ENCODE measurements at regions not wholly inside any gene's neighbourhood (a gene's known extent, or its start where the extent isn't known, plus 50 kb on each side); places are given as distances from the start of the nearest gene placed in this dataset.

DNA sequence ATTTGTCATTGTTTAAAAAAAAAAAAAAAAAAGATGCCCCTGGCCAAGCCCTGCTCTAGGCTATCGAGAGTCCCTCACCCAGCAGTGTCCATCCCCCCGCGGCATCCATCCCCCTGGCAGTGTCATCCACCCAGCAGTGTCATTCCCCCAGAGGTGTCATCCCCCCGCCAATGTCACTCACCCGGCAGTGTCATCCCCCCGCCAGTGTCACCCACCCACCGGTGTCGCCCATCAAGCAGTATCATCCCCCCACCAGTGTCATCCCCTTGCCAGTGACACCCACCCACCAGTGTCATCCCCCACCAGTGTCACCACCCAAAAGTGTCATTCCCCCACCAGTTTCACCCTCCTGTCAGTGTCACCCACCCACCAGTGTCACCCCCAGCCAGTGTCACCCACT, 99.3 kb upstream of the PRR20G start:
- H3K4me3 ChIP-seq (ENCODE audit: low read depth, low read length), result no peak overlapping the region
- DNase-seq (ENCODE audit: low read depth), result no peak
- TF ChIP-seq, protein P1, sequence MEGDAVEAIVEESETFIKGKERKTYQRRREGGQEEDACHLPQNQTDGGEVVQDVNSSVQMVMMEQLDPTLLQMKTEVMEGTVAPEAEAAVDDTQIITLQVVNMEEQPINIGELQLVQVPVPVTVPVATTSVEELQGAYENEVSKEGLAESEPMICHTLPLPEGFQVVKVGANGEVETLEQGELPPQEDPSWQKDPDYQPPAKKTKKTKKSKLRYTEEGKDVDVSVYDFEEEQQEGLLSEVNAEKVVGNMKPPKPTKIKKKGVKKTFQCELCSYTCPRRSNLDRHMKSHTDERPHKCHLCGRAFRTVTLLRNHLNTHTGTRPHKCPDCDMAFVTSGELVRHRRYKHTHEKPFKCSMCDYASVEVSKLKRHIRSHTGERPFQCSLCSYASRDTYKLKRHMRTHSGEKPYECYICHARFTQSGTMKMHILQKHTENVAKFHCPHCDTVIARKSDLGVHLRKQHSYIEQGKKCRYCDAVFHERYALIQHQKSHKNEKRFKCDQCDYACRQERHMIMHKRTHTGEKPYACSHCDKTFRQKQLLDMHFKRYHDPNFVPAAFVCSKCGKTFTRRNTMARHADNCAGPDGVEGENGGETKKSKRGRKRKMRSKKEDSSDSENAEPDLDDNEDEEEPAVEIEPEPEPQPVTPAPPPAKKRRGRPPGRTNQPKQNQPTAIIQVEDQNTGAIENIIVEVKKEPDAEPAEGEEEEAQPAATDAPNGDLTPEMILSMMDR (IDR thresholded peaks at IDR 0.05; ENCODE audit: low read depth, low read length, missing control alignments), result no peak

DNA sequence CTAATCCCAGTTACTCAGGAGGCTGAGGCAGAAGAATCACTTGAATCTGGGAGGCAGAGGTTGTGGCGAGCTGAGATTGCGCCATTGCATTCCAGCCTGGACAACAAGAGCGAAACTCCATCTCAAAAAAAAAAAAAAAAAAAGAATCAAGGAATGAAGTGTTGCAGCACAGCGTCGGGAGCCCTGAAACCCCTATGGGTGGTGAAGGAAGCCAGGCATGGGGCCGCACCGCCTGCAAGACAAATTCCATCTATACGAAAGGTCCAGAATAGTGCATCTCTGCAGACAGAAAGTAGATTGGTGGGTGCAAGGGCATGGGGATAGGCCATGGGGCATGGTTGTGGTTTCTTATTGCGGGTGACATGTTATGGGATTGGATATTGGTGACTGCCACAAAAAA, 98.6 kb upstream of the PRR20G start:
- H3K4me3 ChIP-seq (ENCODE audit: low read depth, low read length), result no peak overlapping the region
- TF ChIP-seq, protein P1 (IDR thresholded peaks at IDR 0.05; ENCODE audit: low read depth, low read length, missing control alignments), result no peak
- no peak for DNase-seq (ENCODE audit: low read depth)

DNA sequence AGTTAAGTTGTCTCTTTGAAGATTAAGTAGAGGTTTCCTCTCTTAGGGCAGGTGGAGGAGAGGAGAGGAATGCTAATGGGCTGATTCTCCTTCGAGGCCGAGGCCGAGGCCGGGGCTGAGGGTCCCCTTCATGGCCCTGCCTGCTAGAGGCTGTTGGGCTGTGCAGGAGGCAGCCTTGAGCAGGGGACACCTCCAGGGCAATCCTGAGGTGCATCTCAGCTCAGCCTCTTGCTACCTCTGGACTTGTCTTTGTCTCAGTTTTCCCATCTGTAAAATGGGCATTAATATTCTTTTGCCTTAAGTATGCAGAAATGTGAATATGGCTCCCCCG, 97.7 kb upstream of the PRR20G start:
- TF ChIP-seq, protein P1 (IDR thresholded peaks at IDR 0.05; ENCODE audit: low read depth, low read length, missing control alignments), result no peak
- DNase-seq (ENCODE audit: low read depth), result no peak
- no peak overlapping the region for H3K4me3 ChIP-seq (ENCODE audit: low read depth, low read length)

DNA sequence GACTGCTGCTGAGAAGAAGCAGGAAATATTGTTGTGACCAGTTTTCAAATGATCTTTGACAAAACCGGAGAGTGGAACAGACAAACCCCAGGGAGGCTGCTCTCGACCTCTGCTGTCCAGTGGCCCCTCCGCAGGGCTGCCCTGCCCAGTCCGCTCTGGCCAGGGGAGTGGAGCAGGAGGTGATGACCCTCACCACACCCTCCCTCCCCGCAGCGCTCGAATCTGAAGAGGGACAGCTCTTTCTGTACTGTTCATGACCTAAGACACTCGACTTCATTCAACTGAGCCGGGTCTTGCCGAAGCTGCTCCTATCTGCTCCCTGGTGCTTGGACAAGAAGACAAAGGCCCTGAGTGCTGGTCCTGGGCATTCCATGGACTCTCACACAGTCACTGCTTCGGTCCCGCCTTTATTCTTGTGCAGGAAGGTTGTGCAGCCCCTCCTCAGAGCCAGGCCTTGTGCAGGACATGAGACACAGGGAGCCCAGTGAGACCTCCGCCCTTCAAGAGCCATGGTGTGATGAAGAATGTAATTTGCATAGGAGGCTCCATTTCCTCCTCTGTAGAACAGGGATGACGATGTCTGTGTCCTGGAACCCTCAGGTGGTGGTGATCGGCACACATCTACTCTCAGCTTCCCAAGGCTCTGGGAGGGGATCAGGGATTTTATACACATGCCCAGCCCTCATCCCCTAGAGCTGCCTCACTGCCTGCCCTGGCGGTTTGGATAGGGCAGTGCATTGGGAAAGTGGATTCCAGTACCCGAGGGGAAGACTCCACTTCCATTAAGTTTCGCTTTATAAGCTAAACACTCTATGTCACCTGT, 97.1 kb upstream of the PRR20G start:
- H3K4me3 ChIP-seq (ENCODE audit: low read depth, low read length), result no peak overlapping the region
- DNase-seq (ENCODE audit: low read depth), result no peak
- TF ChIP-seq, protein P1 (IDR thresholded peaks at IDR 0.05; ENCODE audit: low read depth, low read length, missing control alignments), result no peak

DNA sequence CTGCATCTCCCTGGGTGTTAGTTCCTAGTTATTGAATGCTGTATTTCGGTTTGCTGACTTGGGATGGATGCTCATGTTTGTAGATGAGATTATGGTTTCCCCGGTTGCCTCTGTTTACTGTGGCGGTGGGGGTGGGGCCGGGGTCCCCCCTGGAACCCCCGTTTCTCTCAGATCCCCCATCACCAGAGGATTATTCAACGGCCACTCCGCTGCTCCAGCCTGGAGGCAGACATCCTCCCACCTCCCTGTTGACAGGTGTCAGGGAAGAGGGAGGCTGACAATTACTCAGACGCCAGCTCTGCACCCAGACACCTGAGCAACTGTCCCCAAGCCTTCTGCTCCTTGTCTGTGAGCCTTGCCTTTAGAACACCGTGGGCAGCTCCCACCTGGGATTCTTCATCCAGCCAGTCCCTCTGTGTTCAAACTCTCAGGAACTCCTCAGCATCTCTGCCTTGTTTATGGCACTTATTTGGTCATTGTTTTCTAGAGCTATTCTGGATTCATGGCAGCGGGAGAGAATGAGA, 95.9 kb upstream of the PRR20G start:
- TF ChIP-seq, protein P1 (IDR thresholded peaks at IDR 0.05; ENCODE audit: low read depth, low read length, missing control alignments), result no peak
- DNase-seq (ENCODE audit: low read depth), result no peak
- no peak overlapping the region for H3K4me3 ChIP-seq (ENCODE audit: low read depth, low read length)

DNA sequence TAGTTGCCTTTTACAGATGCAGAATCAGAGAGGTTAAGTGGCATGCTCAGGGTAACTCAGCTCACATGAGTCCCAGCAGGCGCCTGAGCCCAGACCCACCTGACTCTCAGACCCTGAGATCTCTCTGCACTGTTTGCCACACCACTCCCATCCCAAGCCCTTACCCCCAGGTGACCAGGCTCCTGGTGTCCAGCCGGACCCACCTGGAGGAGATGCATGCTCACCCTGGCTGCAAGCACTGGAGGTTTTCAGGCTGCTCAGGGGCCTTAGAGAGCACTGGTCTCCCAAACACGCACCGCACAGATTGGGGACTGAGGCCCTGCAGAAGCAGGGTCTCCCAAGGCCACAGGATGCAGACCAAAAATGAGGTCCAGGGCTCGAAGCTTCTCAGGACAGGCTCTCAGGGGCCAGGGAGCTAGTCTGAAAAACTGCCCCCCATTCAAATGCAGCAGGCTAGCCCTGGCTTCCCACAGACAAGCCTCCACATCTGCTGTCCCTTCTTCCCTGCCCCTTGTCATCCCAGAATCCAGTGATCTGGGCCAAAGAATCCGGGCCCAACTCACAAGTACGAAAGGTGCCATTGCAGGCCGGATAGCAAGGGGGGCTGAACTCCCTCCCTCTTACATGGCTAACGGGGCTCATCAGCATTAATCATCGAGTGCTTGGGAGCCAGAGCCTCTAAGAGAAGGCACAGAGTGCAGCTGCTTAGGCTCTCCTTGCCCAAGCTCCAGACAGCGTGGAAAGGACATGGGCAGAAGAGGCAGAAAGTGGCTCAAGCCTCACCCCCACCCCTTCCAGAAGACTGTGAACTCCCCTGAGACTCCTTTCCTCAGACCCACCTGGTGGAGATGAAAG, 90.2 kb upstream of the PRR20G start:
- no peak for DNase-seq (ENCODE audit: low read depth)
- TF ChIP-seq, protein P1 (IDR thresholded peaks at IDR 0.05; ENCODE audit: low read depth, low read length, missing control alignments), result no peak
- no peak overlapping the region for H3K4me3 ChIP-seq (ENCODE audit: low read depth, low read length)

All from GM12864 (cell line).